H1 (cell line): ENCODE measurements at regions not wholly inside any gene's neighbourhood (a gene's known extent, or its start where the extent isn't known, plus 50 kb on each side); places are given as distances from the start of the nearest gene placed in this dataset.

Source experiments
- CTCF ChIA-PET: fragments of 300-600 bp; sonication (Branson Sonifier 250); formaldehyde crosslinking; loops from one replicate; lab custom pipeline; 2021; ENCODE audit not compliant: partially characterized antibody; lab: Charles Lee
- POLR2A ChIA-PET: fragments of 300-600 bp; sonication (Branson Sonifier 250); formaldehyde crosslinking; loops from one replicate; lab custom pipeline; 2021; ENCODE audit warnings: inconsistent platforms; ENCODE audit not compliant: partially characterized antibody; lab: Charles Lee
- DNase-seq, 2 experiments: peaks; one replicate each; pipeline versions ENCODE4 v3.0.0 to v3.0.0-alpha.2; 2010 to 2022; ENCODE audit warnings: low spot score in 2 of 2, low read depth in 1 of 2, mixed read lengths in 1 of 2
- FAIRE-seq: peaks from 2 replicates; lab custom pipeline; 2011; peaks lifted over from hg19 to GRCh38; lab: Jason Lieb, UNC
- H2AFZ ChIP-seq: 2 replicates; pipeline ENCODE4 v1.8.1; 2012; ENCODE audit warnings: low read length, inconsistent platforms
- H2AK5ac ChIP-seq: 2 replicates; pipeline ENCODE4 v1.6.1; 2013; ENCODE audit warnings: low read depth, low read length
- H2BK120ac ChIP-seq: replicated peaks from 2 replicates; pipeline ENCODE3; 2013; ENCODE audit warnings: low read depth, low read length, inconsistent platforms
- H2BK12ac ChIP-seq: 2 replicates; pipeline ENCODE4 v1.6.1; 2013; ENCODE audit warnings: low read depth, low read length
- H2BK15ac ChIP-seq: 2 replicates; pipeline ENCODE4 v1.6.1; 2013; ENCODE audit warnings: low read length
- H2BK20ac ChIP-seq: 2 replicates; pipeline ENCODE4 v1.6.1; 2013; ENCODE audit warnings: low read length
- H2BK5ac ChIP-seq: 2 replicates; pipeline ENCODE4 v1.6.1; 2013; ENCODE audit warnings: low read depth, low read length
- H3K14ac ChIP-seq: 2 replicates; pipeline ENCODE4 v1.6.1; 2013; ENCODE audit warnings: inconsistent platforms; ENCODE audit not compliant: insufficient read length
- H3K18ac ChIP-seq: 2 replicates; pipeline ENCODE4 v1.6.1; 2013; ENCODE audit warnings: low read length; ENCODE audit errors: extremely low read depth
- H3K23ac ChIP-seq: 2 replicates; pipeline ENCODE4 v1.6.1; 2013; ENCODE audit warnings: inconsistent platforms; ENCODE audit not compliant: insufficient read length
- H3K23me2 ChIP-seq: 2 replicates; pipeline ENCODE4 v1.6.1; 2013; ENCODE audit warnings: low read depth, low read length
- H3K27ac ChIP-seq: 2 replicates; pipeline ENCODE4 v1.6.1; 2011; ENCODE audit warnings: low read depth, low read length, inconsistent platforms
- H3K27me3 ChIP-seq, 4 experiments: replicated peaks in 1 of 4; 1 replicate in 1 of 4; 2 replicates in 3 of 4; pipeline versions ENCODE4 v1.6.1 to v1.8.1; 2011 to 2013; ENCODE audit warnings: low read length in 3 of 4, mild to moderate bottlenecking in 3 of 4, inconsistent platforms in 2 of 4, mixed read lengths in 2 of 4, moderate library complexity in 1 of 4; ENCODE audit not compliant: control insufficient read depth in 3 of 4, insufficient read depth in 3 of 4; ENCODE audit errors: extremely low read depth in 1 of 4
- H3K36me3 ChIP-seq, 4 experiments: 2 replicates each; pipeline versions ENCODE4 v1.6.1 to v1.8.1; 2011 to 2013; ENCODE audit warnings: mild to moderate bottlenecking in 4 of 4, low read length in 3 of 4, moderate library complexity in 2 of 4, control low read depth in 1 of 4, inconsistent platforms in 1 of 4; ENCODE audit not compliant: insufficient read depth in 4 of 4, control insufficient read depth in 2 of 4
- H3K4ac ChIP-seq: replicated peaks from 2 replicates; pipeline ENCODE3; 2013; ENCODE audit warnings: low read length, low read depth, mixed read lengths, inconsistent platforms; ENCODE audit not compliant: insufficient read length
- H3K4me1 ChIP-seq, 4 experiments: replicated peaks in 1 of 4; 1 replicate in 1 of 4; 2 replicates in 3 of 4; pipeline versions ENCODE4 v1.6.1 to v1.8.1; 2011 to 2013; ENCODE audit warnings: low read length in 3 of 4, inconsistent platforms in 2 of 4, mixed read lengths in 1 of 4; ENCODE audit not compliant: insufficient read depth in 4 of 4, control insufficient read depth in 3 of 4
- H3K4me2 ChIP-seq, 2 experiments: 2 replicates each; pipeline versions ENCODE4 v1.6.1 to v1.8.1; 2011 to 2013; ENCODE audit warnings: low read depth in 2 of 2, low read length in 2 of 2, control low read depth in 1 of 2, inconsistent platforms in 1 of 2, mild to moderate bottlenecking in 1 of 2; ENCODE audit not compliant: insufficient read depth in 1 of 2
- H3K4me3 ChIP-seq, 4 experiments: fragments of 200-600, 300-600 bp in 1 of 4; sonication (generic), shearing (Covaris generic), sonication (Bioruptor Twin) in 1 of 4; 2 replicates each; pipeline versions ENCODE4 v1.5.1 to v1.8.1; 2011 to 2016; ENCODE audit warnings: low read length in 4 of 4, low read depth in 3 of 4, control low read depth in 2 of 4, inconsistent platforms in 2 of 4, mild to moderate bottlenecking in 2 of 4, mixed read lengths in 1 of 4, moderate library complexity in 1 of 4; ENCODE audit not compliant: insufficient read depth in 2 of 4; ENCODE audit errors: extremely low read depth in 1 of 4
- H3K56ac ChIP-seq: replicated peaks from 2 replicates; pipeline ENCODE3; 2013; ENCODE audit warnings: low read depth, mild to moderate bottlenecking, mixed read lengths, low read length, inconsistent platforms; ENCODE audit not compliant: insufficient read length
- H3K79me1 ChIP-seq: 2 replicates; pipeline ENCODE4 v1.6.1; 2013; ENCODE audit warnings: low read depth, low read length, control low read depth
- H3K79me2 ChIP-seq, 2 experiments: 2 replicates each; pipeline versions ENCODE4 v1.6.1 to v1.8.1; 2012 to 2013; ENCODE audit warnings: low read length in 2 of 2, mild to moderate bottlenecking in 2 of 2, inconsistent platforms in 1 of 2; ENCODE audit not compliant: insufficient read depth in 2 of 2, control insufficient read depth in 1 of 2
- H3K9ac ChIP-seq, 4 experiments: replicated peaks in 1 of 4; 1 replicate in 1 of 4; 2 replicates in 3 of 4; pipeline versions ENCODE4 v1.6.1 to v1.8.1; 2011 to 2013; ENCODE audit warnings: low read depth in 3 of 4, low read length in 3 of 4, control low read depth in 2 of 4, mild to moderate bottlenecking in 2 of 4, moderate library complexity in 2 of 4, inconsistent platforms in 1 of 4; ENCODE audit errors: extremely low read depth in 1 of 4
- H3K9me3 ChIP-seq, 2 experiments: 2 replicates each; pipeline versions ENCODE4 v1.6.1 to v1.8.1; 2012 to 2013; ENCODE audit warnings: mild to moderate bottlenecking in 2 of 2, moderate library complexity in 2 of 2, control low read depth in 1 of 2, inconsistent platforms in 1 of 2, low read depth in 1 of 2, low read length in 1 of 2, mixed read lengths in 1 of 2; ENCODE audit not compliant: insufficient read depth in 2 of 2
- H4K20me1 ChIP-seq, 2 experiments: replicated peaks in 1 of 2; 2 replicates each; pipeline versions ENCODE3 to v1.8.1; 2011 to 2013; ENCODE audit warnings: inconsistent platforms in 2 of 2, low read length in 2 of 2, mild to moderate bottlenecking in 1 of 2; ENCODE audit not compliant: insufficient read depth in 2 of 2, control insufficient read depth in 1 of 2
- H4K5ac ChIP-seq: 2 replicates; pipeline ENCODE4 v1.6.1; 2013; ENCODE audit warnings: low read length, low read depth, mixed read lengths, inconsistent platforms; ENCODE audit not compliant: insufficient read length
- H4K8ac ChIP-seq: 2 replicates; pipeline ENCODE4 v1.8.0; 2013; ENCODE audit warnings: mild to moderate bottlenecking, moderate library complexity, low read length, inconsistent platforms; ENCODE audit not compliant: insufficient read depth; ENCODE audit errors: extremely low read depth
- H4K91ac ChIP-seq: replicated peaks from 2 replicates; pipeline ENCODE3; 2013; ENCODE audit warnings: low read length, mixed read lengths, inconsistent platforms; ENCODE audit not compliant: insufficient read length
- HDAC2 ChIP-seq, 2 experiments: fragments of 300-600 bp in 1 of 2; sonication (generic) in 1 of 2; IDR thresholded peaks; 2 replicates each; pipeline ENCODE4 v1.6.1; 2011 to 2012; ENCODE audit warnings: low read depth in 2 of 2, low read length in 2 of 2, mild to moderate bottlenecking in 2 of 2, moderate library complexity in 2 of 2, borderline replicate concordance in 1 of 2, inconsistent platforms in 1 of 2
- HDAC6 ChIP-seq: IDR thresholded peaks from one replicate; pipeline ENCODE4 v1.7.1; 2012; ENCODE audit warnings: low read depth, mild to moderate bottlenecking, inconsistent platforms, low read length, moderate library complexity
- KDM4A ChIP-seq: IDR thresholded peaks from one replicate; pipeline ENCODE4 v1.7.1; 2012; ENCODE audit warnings: low read depth, mild to moderate bottlenecking, moderate library complexity, low read length, inconsistent platforms; ENCODE audit not compliant: severe bottlenecking
- KDM5A ChIP-seq: fragments of 200-600 bp; IDR thresholded peaks from 2 replicates; pipeline ENCODE4 v1.7.1; 2012; ENCODE audit warnings: mild to moderate bottlenecking, low read length, inconsistent platforms, mixed read lengths
- PHF8 ChIP-seq: fragments of 200-600 bp; sonication (generic); conservative IDR thresholded peaks from 2 replicates; pipeline ENCODE4 v1.7.1; 2012; ENCODE audit warnings: low read depth, mild to moderate bottlenecking, inconsistent platforms, low read length, moderate library complexity
- POLR2A ChIP-seq, 2 experiments: IDR thresholded peaks; 1 replicate in 1 of 2; 2 replicates in 1 of 2; pipeline ENCODE4 v1.6.1; 2011; ENCODE audit warnings: low read depth in 2 of 2, low read length in 2 of 2, mild to moderate bottlenecking in 2 of 2; ENCODE audit errors: control extremely low read depth in 1 of 2
- POLR2AphosphoS5 ChIP-seq: IDR thresholded peaks from 2 replicates; pipeline ENCODE4 v1.6.1; 2011; ENCODE audit warnings: low read depth, low read length
- POU5F1 ChIP-seq: IDR thresholded peaks from 2 replicates; pipeline ENCODE4 v1.6.1; 2011; ENCODE audit warnings: low read depth, mild to moderate bottlenecking, low read length, moderate library complexity
- RBBP5 ChIP-seq: IDR thresholded peaks from 2 replicates; pipeline ENCODE4 v1.7.1; 2012; ENCODE audit warnings: low read depth, mild to moderate bottlenecking, inconsistent platforms, low read length, moderate library complexity, borderline replicate concordance
- SIX5 ChIP-seq: IDR thresholded peaks from 2 replicates; pipeline ENCODE4 v1.6.1; 2011; ENCODE audit warnings: mild to moderate bottlenecking, low read depth, low read length
- TBP ChIP-seq: IDR thresholded peaks from 2 replicates; pipeline ENCODE4 v1.6.1; 2011; ENCODE audit warnings: low read depth, low read length, improper control_type of control experiment
- WGBS, 2 experiments: shearing (Covaris generic) in 1 of 2; methylation state at CpG; one replicate each; pipeline versions ENCODE4 v1.1.6 to v1.1.7; 2013 to 2015; ENCODE audit warnings: low lambda C conversion rate in 2 of 2, mixed read lengths in 2 of 2, inconsistent platforms in 1 of 2, low coverage in 1 of 2, missing lambda C conversion rate in 1 of 2; ENCODE audit not compliant: insufficient replicate concordance in 2 of 2, insufficient coverage in 1 of 2, insufficient read length in 1 of 2; ENCODE audit errors: extremely low coverage in 1 of 2, missing lambda C conversion rate in 1 of 2; 5-methylcytosine and 5-hydroxymethylcytosine counted together

- Histone ChIP-seq H4K91ac (no peak overlapping the region), H3K9ac (no peak overlapping the region), H3K56ac (no peak overlapping the region), H2AFZ (no peak overlapping the region), H2BK12ac (no peak overlapping the region), H3K79me2 (no peaks in the 10 kb centered on the region), H3K23ac (no peak overlapping the region), H3K9me3 (no peaks in the 10 kb centered on the region), H4K20me1 (no peaks in the 10 kb centered on the region), H2BK20ac (no peak overlapping the region), H3K27me3 (no peaks in the 10 kb centered on the region), H3K18ac (no peak overlapping the region), H4K8ac (no peak overlapping the region), H2BK5ac (no peak overlapping the region), H3K4me2 (no peak overlapping the region), H3K23me2 (no peaks in the 10 kb centered on the region), H4K5ac (no peak overlapping the region), H2AK5ac (no peak overlapping the region), H2BK15ac (no peak overlapping the region), H3K4me3 (no peak overlapping the region), H3K4ac (no peak overlapping the region), H3K79me1 (no peaks in the 10 kb centered on the region), H2BK120ac (no peak overlapping the region), H3K4me1 (peaks cover 0 to 6% (median 3%) of the 10 kb centered on the region in 4 experiments; a peak in 3 of 7 replicates), H3K27ac (no peak overlapping the region), H3K14ac (no peak overlapping the region), H3K36me3 (no peaks in the 10 kb centered on the region)
- DNase-seq = no peak
- CTCF ChIA-PET = interaction anchor here (1.2 to 2.1 kb wide), 2 partner anchors 17 to 106 kb away, joined by 3 to 5 read pairs; no protein-coding TSS in a partner anchor
- TF ChIP-seq TBP (no peak), HDAC6 (no peak), RBBP5 (no peak), POLR2AphosphoS5 (no peak), KDM4A (no peak), HDAC2 (IDR thresholded peaks at IDR 0.05; ENCODE audit: borderline replicate concordance in 1 of 2, low read depth in 2 of 2, low read length in 2 of 2) (no peak), KDM5A (no peak), PHF8 (no peak), POU5F1 (no peak), POLR2A (IDR thresholded peaks at IDR 0.05; ENCODE audit: control extremely low read depth in 1 of 2, low read depth in 2 of 2, low read length in 2 of 2) (no peak), SIX5 (no peak)
- WGBS, 2 experiments = 51% methylated on average over 5 of the region's 5 CpGs; no CpG with 5 or more reads in 1 of the 2 experiments
- FAIRE-seq = no peak
- POLR2A ChIA-PET = no interaction called here
These were observed 191.2 kb upstream of the KRR1 start for GRCh38 chr12:75702477-75703093.
